NCI-H748 (cell line): ENCODE measurements at regions not wholly inside any gene's neighbourhood (a gene's known extent, or its start where the extent isn't known, plus 50 kb on each side); places are given as distances from the start of the nearest gene placed in this dataset.
A peak's percentile ranks its signal among the peaks of the same experiment; 100 is the strongest.
"Not testable (repeated sequence)": the region's sequence is repeated elsewhere in the genome, so short reads cannot be mapped to it uniquely, and the experiment has no call there.

Experiments
- DNase-seq: peaks from one replicate; lab custom pipeline; 2025; ENCODE audit not compliant: unreplicated experiment; lab: John Stamatoyannopoulos, UW

GRCh38 chr2:146997488-146997887, 847.3 kb upstream of the ACVR2A start:
- no peak for DNase-seq

DNA sequence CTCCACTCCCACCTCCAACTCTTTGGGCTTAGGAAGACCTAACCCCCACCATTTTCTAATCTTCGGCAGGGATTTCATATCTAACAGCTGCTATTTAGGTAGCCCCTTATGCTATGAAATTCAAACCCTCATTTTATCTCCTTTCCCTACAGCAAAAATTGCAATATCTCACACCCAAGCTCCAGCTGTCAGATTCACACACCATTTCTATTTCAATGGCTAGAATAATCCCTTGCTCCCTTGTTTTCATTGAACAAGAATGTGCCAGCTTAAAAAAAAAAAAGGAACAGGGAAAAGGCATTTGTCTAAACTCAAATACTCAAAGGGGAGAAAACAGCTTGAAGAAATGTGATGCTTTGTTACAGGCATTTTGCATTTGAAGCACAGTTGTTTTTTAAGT, 850.6 kb upstream of the ACVR2A start:
- DNase-seq: no peak

- no peak for DNase-seq
Observed at GRCh38 chr2:146992466-146992865, 852.4 kb upstream of the ACVR2A start.

DNA sequence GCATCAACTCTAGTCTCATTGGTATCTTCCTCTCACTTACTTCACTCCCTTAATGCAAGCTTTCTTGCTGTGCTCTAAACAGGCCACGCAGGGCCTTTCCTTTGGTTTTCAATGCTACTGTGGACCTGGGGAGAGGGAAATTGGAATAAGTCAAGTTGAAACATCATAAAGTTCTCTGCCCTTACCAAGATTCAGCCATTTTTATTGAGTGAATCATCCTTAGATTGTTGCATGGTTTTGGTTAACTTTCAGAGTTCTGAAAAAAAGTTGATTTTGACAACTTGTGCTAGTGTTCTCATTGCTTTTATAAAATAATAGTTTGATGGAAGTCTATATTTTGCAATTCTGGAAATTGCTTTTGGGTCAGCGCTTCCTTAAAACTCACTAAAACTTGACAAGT, 852.8 kb upstream of the ACVR2A start:
- no peak for DNase-seq

- DNase-seq: no peak
Observed at GRCh38 chr2:146990311-146991054, 854.3 kb upstream of the ACVR2A start.

DNA sequence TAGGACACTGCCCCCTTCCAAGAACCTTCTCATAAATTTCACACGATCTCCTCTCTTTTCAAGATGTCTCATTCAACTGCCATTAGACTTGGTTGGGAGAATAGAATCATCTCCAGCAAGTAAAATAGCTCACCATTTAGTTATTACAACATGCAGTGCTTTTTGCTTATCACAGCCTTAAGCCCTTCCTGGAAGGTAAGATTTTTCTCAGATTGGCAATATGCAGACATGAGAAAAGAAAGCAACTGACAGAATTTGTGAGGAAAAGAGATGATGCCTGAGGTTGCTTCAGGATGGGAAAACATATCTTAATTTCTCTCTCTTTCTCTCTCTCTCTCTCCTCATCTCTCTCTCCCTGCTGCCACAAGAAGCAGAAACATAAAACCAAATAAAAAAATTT, 855.1 kb upstream of the ACVR2A start:
- no peak for DNase-seq

GRCh38 chr2:146987996-146988395, 856.8 kb upstream of the ACVR2A start:
- DNase-seq: no peak

DNA sequence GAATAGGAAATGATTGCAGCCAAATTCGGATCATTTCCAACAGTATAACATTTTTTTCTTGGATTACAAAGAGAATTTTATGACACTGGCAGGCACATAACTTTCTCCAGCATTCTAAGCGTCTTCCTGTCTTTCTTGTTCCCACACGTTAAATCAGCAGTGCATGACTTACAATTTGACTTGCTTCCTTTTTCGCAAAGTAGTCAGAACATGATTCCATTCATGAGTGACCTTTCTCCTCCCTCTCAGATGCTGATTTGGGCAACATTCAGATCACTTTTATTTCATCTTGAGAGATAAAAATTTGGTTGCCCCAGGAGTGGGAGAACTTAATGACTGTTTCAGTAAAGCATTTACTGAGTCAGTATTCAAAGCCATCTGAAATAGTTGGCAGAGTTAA, 858.7 kb upstream of the ACVR2A start:
- no peak for DNase-seq

DNA sequence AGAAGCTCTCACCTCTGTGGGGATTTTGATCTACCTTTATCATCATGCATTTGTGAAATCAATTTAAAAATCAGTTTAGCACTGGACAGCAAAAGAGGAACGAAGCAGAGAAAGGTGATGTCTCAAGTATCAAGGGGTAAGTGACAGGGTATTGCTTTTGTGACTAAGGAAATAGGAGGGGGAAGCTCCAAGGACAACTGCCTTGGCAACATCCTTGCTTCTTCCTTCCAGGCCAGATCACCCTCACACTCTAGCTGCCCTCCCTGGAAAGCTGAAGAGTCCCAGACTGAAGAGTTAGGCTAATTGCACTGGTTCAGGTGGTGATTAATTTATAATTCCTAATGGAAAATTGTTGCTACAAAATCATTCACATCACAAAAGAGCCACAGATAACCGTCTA, 859.1 kb upstream of the ACVR2A start:
- no peak for DNase-seq

GRCh38 chr2:146984014-146984413, 860.8 kb upstream of the ACVR2A start:
- DNase-seq: no peak

- no peak for DNase-seq
Observed at GRCh38 chr2:146982393-146982846, 862.4 kb upstream of the ACVR2A start.

DNA sequence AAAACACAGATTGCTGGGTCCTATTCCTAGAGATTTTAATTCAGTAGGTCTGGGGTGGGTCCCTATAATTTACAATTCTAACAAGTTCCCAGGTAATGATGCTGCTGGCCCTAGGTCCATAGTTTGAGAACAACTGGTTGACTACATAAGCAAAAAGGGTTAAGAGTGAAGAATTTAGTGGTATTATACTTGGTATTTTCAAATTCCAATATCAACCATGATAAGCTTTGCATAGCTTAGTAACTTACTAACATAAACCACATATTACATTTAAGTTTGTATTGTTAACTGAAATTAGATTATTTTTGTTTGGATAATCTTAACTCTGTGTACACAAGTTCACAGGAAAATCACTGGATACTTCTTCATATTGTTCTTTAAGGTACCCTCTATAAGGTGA, 862.9 kb upstream of the ACVR2A start:
- DNase-seq: no peak

DNA sequence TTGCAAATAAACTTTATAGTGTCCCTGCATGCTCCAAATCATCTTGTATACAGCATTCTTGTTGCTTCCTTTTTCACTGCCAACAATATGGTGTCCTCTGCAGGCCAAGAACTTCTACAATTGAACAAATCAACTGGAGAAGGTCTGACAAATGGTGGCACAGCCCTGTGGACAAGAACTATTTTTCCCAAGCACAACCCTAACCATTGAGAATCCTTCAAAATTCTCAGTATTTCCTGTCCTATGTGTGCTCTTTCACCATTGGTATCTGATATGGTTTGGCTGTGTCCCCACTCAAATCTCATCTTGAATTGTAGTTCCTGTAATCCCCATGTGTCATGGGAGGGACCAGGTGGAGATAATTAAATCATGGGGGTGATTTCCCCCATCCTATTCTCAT, 865.1 kb upstream of the ACVR2A start:
- no peak for DNase-seq

DNA sequence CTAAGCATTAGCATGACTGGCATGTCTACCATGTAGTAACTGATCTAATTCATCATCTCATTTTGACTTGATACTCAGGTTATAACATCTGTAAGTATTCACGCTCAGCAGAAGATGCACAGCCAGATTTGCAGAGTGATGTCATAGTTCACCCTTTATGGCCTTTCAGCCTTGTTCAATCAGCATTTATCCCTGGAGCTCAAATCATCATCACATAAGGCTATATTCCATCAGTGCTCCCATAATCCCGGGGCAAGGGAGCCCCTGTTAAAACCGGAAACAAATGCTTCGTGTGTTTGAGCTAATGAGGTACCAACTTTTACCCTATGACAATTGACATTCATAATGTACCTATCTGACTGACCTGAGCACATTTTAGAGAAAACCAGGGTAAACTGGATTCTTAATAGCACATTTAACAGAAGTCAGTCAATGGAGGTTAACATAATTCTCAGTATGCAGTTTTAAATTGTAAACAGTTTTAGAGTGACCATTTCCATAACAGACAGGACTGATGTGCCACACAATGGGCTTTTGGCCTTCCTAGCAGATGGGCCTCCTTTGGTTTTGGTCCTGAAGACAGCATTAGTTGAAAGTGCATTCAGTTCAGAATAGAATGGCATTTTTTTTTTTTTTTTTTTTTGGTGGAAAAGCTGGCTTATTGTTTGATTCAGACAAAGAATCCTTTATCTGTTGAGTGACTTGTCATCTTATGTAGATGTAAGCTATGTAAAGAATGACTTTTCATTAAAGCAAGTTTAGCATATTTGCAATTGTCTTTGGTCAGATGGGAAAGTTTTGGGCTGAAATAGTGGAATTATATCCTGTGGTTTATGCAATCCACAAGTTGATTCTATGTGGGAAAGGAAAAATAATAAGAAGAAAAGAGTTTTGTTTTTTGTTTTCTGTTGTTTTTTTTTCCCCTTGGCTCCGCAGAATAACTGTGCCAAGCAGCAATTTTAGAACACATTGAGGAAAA, 866.0 kb upstream of the ACVR2A start:
- DNase-seq: no peak

DNA sequence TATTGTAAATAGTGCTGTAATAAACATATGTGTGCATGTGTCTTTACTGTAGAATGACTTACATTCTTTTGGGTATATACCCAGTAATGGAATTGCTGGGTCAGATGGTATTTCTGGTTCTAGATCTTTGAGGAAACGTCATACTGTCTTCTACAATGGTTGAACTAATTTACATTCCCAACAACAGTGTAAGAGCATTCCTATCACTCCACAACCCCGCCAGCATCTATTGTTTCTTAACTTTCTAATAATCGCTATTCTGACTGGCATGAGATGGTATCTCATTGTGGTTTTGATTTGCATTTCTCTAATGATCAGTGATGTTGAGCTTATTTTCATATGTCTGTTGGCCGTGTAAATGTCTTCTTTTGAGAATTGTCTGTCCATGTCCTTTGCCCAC, 873.8 kb upstream of the ACVR2A start:
- not testable (repeated sequence) for DNase-seq

- not testable (repeated sequence) for DNase-seq
Observed at GRCh38 chr2:146969703-146970102, 875.1 kb upstream of the ACVR2A start.

DNA sequence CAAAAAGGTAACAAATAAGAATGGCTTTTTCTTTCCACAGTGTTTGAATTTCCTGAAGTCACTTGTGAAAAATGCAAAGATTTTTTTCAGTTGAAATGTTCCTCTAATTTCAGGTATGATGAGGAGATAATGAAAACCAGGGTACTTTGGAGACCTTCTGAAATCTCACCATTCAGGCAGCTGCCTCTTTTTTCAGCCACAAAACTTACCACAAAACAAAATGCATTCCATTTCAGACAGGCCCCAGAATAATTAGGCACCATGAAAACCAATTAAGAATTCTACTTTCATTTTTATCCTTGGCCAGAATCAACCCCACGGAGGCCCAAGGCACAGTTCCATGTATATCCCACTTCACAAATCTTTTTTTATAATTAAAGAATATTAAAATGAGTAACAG, 880.3 kb upstream of the ACVR2A start:
- DNase-seq: no peak

DNA sequence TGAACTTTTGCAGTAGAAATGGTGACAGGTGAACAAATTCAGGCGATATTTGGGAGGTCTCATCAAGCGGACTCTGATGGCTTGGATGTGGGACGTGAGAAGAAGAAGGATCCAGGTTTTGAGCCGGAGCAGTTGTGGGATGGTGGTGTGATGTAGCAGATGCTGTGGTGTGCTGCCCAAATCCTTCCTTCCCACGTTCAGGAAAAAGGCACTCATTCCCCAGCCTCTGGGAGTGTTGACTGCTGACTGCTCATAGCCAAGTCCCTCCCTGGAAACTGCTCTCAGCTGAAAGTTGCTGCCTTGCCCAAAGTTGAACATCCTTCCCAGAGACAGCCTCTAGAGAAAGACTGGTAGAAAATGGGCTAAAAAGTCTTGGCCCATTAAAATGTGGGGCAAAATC, 890.3 kb upstream of the ACVR2A start:
- DNase-seq: no peak

DNA sequence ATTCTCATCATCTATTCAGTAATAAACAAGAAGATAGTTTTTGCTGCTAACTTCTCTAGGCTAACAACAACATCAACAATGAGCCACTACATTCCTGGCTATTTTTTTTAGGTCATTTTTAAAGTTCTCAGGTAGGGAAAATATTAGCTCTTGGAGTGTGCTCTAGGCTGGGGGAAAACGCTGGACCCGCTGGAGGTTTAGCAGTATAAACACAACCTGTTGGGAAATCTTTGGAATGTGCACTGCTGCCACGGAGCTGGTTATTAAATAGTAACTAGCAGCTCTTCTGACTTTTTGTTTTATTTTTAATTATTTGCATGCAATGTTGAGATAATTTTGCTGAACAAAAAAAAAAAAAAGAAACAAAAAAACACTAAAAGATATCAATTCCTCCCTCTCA, 892.1 kb upstream of the ACVR2A start:
- DNase-seq: no peak

GRCh38 chr2:146950911-146951310, 893.9 kb upstream of the ACVR2A start:
- DNase-seq: peak; percentile 66

DNA sequence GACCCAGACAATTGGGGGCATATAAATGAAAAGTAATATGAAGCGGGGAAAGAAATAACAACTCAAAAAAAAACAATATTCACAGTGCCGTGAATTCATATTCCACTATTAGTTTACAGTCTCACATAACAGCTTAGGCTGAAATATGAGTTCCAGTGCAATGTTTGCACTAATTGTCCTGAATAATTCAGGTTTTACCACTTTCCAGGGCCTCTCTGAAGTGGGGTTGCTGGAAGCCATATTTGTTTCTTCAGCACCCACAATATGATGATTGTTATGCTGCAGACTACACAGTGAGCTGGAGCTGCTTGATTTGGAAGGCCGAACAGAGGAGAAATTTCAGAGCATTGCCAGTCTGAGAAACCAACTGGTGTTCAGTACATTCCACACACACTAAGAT, 894.5 kb upstream of the ACVR2A start:
- peak; percentile 70 for DNase-seq

DNA sequence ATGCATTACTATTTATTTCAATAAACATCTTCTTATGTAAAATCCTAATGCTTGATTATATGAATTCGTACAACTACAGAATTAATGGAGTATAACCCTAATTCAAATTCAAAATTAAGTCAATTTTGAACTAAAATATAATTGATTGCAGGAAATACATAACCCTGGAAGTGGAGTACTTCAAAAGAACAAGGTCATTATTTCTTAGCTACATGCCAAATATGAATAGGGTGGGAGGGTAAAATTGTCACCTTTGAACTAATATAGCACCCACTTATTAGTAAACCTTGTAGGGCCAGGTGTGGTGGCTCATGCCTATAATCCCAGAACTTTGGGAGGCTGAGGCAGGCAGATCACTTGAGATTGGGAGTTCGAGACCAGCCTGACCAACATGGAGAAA, 895.4 kb upstream of the ACVR2A start:
- no peak for DNase-seq
